NCI-H2227 (cell line): ENCODE measurements at regions not wholly inside any gene's neighbourhood (a gene's known extent, or its start where the extent isn't known, plus 50 kb on each side); places are given as distances from the start of the nearest gene placed in this dataset.

ENCODE experiments used
- DNase-seq: peaks from one replicate; lab custom pipeline; 2025; ENCODE audit not compliant: unreplicated experiment; lab: John Stamatoyannopoulos, UW

- no peak for DNase-seq
These were observed 105.4 kb upstream of the DSEL start for GRCh38 chr18:67621906-67622305.

GRCh38 chr18:67621049-67621713 lies 104.7 kb upstream of the DSEL start:
- DNase-seq: no peak

- DNase-seq: no peak
These were observed 101.5 kb upstream of the DSEL start for GRCh38 chr18:67618061-67618460.

- DNase-seq: no peak
These were observed 99.4 kb upstream of the DSEL start for GRCh38 chr18:67615876-67616275.

- no peak for DNase-seq
These were observed 97.2 kb upstream of the DSEL start for GRCh38 chr18:67613731-67614130.

- DNase-seq: no peak
These were observed 95.8 kb upstream of the DSEL start for GRCh38 chr18:67612281-67612680.

GRCh38 chr18:67608615-67609273 lies 92.2 kb upstream of the DSEL start:
- no peak for DNase-seq

GRCh38 chr18:67608191-67608590 lies 91.7 kb upstream of the DSEL start:
- no peak for DNase-seq

- DNase-seq: no peak
These were observed 84.0 kb upstream of the DSEL start for GRCh38 chr18:67600181-67601180.

GRCh38 chr18:67599277-67599676 lies 82.8 kb upstream of the DSEL start:
- DNase-seq: no peak

- DNase-seq: no peak
These were observed 81.2 kb upstream of the DSEL start for GRCh38 chr18:67597759-67598158.

- no peak for DNase-seq
These were observed 79.5 kb upstream of the DSEL start for GRCh38 chr18:67596003-67596402.

- no peak for DNase-seq
These were observed 74.1 kb upstream of the DSEL start for GRCh38 chr18:67590571-67591141.

- DNase-seq: no peak
These were observed 72.8 kb upstream of the DSEL start for GRCh38 chr18:67589325-67589724.

- DNase-seq: no peak
These were observed 69.6 kb upstream of the DSEL start for GRCh38 chr18:67586101-67586500.

- DNase-seq: no peak
These were observed 67.1 kb upstream of the DSEL start for GRCh38 chr18:67583621-67584020.

- DNase-seq: no peak
These were observed 66.0 kb upstream of the DSEL start for GRCh38 chr18:67582488-67582887.

GRCh38 chr18:67581178-67581577 lies 64.7 kb upstream of the DSEL start:
- no peak for DNase-seq

- DNase-seq: no peak
These were observed 60.9 kb upstream of the DSEL start for GRCh38 chr18:67577386-67577785.

- no peak for DNase-seq
These were observed 58.2 kb upstream of the DSEL start for GRCh38 chr18:67574749-67575148.

- no peak for DNase-seq
These were observed 51.6 kb upstream of the DSEL start for GRCh38 chr18:67568166-67568565.
